HG03064 (cell line): ENCODE measurements at regions not wholly inside any gene's neighbourhood (a gene's known extent, or its start where the extent isn't known, plus 50 kb on each side); places are given as distances from the start of the nearest gene placed in this dataset.

Source experiments
- ATAC-seq: cut with Tn5 transposase; IDR thresholded peaks from one replicate; pipeline ENCODE4 v1.9.1; 2021; ENCODE audit warnings: low read depth; ENCODE audit not compliant: unreplicated experiment

DNA sequence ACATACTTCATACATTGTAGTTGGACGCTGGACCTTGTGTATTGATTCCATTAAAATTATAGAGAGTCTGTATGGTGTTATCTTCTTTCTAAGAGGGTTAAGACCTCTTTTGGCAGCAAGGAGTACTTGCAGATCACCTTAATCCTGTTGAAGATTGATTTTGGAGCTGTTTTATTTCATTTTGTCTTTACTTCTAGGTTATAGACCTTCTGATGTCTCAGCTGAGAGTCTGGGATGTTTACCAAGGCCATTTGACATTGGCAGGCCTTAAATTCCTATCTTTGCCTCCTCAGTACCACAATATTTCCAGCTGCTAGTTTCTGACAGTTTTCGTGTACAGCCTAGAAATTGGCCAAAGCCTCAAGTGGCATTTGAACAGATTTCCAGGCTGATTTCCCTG, 338.0 kb downstream of the LMO4 start:
- no peak for ATAC-seq

DNA sequence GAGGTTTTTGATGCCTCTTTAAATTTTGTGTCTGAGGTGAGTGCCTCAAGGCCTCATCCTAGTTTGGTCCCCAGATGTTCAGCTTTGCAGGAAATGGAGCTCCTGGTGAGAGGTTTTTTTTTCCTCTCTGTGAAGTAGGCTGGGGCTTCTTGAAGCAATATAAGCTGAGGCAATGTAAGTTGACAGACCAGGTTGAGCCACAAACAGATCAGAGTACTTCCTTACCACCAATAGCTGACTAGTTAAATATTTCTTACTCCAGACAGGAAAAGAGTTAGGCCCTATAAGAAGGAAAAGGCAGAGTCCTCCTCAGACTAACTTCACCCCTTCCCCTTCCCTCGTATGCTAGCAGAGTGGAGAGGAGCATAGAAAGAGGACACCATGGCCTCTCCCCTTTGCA, 341.0 kb downstream of the LMO4 start:
- ATAC-seq = no peak

DNA sequence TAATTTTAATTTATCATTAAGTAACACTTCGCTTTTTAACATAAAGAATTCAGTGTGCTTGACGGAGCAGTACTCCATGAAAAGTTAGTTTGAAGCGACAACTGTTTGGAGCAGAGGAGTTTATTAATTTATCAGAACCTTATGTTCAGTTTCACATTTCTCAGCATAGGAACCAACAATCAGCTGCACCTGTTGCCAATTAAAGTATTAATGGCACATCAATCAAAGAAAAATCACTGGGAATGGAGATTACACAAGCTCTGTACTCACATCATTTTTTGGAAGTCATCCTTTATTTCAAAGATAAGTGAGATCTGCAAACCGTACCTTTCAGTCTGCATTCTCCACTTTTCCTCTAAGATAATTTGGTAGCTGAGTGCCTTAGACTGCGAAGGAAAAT, 344.6 kb downstream of the LMO4 start:
- no peak for ATAC-seq

DNA sequence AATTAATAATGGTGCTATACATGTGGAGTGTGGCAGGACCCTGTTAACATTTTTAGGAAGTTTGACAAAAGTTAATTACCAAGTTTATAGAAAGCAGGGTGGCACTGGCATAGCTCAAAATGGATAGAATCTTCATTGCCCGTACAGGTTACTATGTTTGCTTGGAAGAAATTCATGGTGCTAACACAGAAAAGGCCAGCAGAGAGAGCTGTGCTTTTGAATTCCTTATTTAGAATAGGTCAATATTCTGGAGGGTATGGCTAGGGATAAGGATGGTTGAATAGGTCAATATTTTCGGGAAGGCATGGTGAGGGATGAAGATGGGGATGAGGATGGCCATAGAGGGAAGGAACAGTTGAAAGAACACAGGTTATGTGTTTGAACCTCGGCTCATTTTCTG, 345.1 kb downstream of the LMO4 start:
- no peak for ATAC-seq

DNA sequence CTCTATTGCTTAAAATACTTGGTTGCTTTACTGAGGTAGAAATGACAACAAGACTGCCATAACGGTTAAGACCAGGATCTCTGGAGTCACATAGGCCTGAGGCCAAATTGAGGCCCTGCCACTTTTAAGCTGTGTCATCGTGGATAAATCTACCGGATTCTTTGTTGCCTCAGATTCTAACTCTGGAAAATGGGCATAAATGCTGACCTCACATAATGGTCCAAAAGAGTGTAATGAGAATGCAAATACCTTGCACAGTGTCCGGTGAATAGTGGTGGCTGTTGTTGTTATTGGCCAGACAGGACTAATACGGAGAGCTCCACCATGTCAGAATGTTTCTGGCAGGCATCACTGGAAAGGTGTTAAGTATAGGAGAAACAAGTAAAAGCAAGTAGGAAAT, 346.1 kb downstream of the LMO4 start:
- no peak for ATAC-seq

DNA sequence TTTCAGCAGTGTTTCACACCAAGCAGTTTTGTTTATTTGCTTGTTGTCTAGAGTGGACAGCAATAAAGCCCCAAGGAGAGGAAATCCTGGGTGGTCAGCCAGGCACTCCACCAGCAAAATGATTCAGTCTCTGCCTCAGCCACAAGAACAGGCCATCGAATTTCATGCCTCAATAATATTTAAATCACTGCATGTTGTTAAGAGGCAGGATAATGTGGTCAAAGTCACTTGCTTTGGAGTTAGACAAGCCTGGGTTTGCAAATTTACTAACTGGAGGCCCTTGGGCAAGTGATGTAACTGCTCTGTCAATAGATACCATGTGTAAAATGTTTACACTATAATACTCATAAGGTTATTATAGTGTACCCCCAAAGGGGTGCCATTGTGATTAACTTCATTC, 349.6 kb downstream of the LMO4 start:
- ATAC-seq = no peak

DNA sequence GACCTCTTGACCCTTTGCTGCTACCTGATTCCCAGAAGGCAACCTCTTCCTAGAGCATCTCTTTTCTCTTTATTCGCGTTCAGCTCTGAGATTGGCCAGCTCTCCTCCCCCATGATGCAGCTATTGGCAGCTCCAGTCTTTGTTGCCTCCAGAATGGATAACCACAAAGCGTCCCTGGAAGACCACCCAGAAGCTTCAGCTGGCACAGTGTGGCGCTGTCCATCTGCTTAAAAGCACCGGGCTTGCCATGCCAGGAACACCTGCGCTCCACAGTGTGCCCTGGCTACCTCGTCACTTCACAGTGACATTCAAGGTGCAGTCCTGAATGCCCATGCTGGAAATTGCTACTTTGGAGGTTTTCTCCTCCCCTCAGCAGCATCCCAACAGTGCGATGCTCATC, 353.9 kb downstream of the LMO4 start:
- no peak for ATAC-seq

DNA sequence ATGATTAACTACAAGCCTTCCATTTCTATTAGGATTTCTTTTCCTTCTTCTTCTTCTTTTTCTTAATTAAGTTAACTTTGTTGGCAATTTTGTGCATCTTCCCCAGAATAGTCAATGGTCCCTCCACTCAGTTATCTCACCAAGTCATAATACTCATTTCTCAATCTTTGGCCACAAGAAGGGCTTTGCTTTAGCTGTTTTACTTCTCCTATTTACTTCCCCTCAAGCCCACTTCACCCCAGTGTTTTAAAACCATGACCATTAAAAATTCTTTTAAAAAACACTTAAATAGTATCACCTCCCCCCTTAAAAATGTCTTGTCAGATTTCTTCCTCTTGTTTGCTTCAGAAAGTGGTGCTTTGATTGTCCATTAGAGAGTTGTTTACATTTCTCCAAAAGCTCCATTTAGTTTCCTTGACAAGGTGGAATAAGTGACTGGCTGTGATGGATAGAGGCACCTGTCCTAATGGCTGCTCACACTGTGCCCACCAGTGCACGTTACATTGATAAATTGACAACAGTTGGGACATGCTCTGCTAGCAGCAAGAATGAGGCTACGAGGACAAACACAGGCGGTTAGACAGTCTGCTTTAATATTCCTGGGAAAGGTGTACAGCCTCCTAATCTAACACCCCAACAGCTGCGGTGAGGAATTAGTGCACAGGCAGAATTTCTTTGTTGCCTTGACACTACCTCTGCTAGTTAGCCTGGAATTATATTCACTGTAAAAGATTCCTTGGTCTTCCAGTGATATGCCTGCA, 354.7 kb downstream of the LMO4 start:
- no peak for ATAC-seq

DNA sequence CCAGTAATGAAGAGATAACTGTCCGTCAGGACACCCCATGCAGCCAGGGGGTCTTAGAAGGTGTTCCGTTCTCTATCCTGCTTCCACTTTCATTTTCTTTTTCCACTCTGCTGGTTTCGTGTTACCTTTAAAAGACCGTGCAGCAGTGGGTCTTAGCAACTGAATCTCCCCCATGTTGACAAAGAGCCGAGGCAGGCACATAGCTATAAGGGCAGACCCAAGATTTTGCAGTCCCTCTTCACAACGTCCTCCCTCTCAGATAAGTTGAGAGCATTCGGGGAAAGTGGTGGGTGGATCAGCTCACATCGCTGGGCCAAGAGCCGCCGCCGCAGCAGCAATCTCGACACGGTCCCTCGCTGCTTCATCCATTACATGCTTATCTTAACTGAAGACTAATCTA, 355.5 kb downstream of the LMO4 start:
- no peak for ATAC-seq

DNA sequence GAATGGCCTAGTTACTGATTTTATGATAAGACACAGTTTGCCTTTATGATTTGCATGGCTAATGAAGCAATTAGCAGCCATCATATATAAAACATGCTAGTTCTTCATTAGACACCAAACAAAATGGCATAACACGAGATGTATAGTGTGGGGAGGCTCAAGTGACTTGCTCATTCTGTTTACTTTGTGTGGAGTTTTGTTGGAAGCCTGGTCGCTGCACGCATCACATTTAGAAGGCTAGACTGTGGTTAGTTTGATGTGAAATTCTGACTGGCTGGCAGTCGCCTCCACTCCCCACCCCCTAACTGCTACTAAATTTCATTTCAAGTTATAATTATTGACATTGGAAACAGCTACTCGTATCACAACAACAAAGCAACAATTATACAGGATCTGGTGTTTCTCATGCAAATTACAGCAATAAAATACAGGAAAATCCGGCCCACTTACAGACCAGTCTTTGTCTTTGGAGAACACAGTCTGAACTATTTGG, 356.1 kb downstream of the LMO4 start:
- ATAC-seq = no peak

DNA sequence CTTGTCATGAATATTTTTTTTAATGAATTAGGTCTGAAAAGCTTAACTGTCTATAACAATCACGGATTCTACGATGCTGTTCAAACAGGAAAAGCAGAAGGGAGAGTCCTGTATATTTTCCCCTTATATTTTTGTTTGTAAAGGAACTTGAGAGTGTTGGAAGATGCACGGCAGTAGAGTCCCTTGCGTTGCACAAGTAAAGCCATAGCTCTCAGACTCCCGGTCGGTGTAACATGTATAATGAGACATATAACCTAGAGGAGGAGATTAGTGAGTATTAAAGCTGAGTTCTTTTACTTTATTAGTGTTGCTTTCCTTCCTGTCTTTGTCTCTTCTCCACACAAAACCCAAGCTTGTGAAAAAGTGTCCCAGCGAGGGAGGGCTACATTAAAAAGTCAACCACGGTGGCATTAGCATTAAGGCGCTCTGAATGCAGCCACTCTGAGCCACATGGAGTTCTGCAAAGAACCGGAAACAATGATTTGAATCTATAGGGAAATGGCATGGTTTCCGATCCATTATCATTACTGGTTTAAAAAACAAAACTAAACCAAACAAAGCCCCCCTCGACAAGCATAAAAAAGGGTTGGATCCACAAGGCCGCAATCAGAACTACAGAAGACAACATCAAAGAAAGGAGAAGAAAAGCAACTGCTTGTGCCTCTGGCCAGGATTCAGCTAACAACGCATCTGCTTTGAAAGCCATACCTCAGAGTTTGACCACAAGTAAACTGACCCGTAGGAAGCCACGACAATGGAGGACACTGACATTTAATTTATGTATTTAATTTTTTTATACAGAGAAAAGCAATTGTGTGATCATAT, 356.8 kb downstream of the LMO4 start:
- no peak for ATAC-seq

DNA sequence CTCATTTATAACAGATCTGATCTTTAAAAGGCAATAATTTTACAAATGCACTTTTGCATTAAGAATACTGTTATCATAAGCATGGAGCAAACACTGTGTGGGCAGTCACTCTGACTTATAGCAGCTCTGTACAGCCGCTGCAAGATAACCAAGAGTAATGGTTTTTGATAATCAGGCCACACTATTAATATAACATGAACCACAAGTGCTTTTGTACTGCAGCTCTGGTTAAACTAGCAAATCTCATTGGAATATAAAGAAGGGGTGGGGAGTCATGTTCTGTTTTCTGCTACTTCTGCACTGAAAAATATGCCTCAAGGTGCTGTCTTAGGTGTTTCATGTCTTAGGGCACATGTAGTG, 357.4 kb downstream of the LMO4 start:
- ATAC-seq = no peak

DNA sequence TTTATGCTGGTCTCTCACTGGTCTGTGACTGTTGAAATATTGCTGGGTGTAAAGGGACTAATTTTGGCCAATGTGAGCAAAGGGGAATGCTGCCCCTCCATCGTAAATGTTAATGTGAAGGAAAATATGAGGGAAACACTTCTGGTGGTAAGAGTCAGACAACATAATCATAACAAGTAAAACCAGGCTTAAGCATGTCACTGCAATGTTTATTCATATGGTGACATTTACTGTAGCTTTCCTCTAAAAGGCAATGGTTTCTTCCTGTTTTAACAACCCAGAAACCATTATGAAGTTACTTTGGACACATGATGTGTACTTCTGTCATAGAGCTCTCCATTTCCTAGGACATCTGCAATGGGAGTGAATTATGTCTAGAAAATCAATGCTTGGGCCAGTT, 358.0 kb downstream of the LMO4 start:
- no peak for ATAC-seq

DNA sequence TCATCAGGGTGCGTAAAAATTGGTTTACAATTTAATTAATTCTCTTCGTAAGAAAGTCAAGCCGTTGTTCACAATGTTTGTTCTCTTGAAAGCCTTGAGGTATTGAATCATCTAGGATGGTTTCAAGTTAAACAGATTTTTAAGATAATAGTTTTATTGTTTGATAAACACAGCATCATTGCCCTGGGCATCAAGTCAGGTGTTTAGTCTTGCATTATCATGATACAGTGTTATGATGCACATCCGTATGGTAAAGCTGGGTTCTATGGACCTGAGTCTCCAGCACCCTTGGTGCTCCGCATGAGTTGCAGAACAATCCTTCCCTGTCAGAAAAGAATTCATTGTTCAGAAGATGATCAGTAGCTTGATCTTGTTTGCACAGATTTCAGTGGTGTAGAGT, 359.5 kb downstream of the LMO4 start:
- no peak for ATAC-seq

DNA sequence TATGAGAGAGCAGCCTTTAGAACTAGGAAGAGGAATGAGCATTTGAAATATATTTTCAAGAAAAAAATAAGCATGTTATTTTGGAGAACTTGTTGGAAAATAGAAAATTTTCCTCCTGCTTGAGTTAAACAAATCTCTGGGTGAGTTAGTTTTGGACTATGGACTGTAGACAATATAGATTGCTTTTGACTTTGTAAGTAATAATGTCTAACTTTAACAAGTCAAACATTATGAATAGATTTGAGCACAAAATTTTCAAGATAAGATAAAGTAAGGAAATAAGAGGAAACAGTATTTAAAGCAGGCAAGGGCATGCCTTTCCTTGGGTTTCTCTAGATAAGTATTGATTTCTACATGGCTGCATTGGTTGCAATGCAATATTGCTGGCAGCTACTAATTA, 360.8 kb downstream of the LMO4 start:
- no peak for ATAC-seq

DNA sequence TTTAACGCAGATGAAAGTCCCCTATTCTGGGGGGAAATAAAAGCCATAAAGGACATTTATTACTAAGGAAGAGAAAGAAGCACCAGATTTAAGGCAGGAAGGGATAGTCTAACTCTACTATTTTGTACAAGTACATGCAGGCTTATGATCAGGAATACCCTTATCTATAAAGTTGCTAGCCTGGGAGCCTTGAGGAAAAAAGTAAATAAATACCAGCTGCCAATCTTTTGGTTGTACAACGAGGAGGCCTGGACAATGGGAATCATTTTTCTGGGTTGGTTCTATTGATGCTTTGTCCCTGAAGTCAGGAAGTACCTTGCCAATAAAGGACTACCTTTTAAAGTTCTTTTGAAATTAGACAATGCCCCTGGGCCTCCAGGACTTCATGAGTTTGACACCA, 367.8 kb downstream of the LMO4 start:
- ATAC-seq = no peak

DNA sequence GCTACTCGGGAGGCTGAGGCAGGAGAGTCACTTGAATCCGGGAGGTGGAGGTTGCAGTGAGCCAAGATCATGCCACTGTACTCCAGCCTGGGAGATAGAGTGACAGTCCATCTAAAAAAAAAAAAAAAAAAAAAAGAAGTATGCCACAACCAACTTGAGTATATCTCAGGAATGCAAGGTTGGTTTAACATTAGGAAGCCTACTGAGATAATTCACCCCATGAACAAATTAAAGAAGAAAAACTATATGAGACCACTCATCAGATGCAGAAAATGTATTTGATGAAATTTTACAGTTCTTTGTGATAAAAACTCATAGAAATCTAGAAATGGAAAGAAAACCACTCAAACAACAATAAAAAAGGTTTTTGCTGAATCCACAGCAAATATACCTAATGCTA, 373.8 kb downstream of the LMO4 start:
- no peak for ATAC-seq

DNA sequence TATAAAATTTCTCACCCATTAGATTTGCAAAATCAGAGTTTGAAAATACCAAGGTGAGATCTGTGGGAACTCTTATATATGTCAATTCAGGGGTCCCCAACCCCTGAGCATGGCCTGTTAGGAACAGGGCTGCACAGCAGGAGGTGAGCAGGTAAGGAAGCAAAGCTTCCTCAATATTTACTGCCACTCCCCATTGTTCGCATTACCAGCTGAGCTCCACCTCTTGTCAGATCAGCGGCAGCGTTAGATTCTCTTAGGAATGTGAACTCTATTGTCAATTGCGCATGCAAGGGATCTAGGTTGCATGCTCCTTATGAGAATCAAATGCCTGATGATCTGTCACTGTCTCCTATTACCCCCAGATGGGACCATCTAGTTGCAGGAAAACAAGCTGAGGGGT, 376.6 kb downstream of the LMO4 start:
- ATAC-seq = no peak

DNA sequence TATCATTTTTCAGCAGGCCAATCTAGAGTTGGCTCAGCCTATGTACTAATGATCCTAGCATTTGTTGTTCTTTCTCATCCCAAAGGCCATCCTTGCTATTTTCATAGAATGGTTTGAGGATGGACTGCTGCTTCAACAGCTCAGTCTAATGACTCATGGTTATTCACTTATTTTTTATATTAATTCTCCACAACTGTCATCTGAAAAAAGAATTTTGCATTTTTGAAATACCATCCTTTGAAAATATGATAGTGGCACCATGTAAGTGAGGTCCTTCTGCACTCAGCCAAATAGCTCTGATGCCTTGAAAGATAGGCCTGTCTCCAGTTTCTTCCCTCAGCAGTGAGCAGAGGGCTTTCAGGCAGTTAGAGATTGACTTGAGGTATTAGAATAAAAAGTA, 377.5 kb downstream of the LMO4 start:
- ATAC-seq = no peak

DNA sequence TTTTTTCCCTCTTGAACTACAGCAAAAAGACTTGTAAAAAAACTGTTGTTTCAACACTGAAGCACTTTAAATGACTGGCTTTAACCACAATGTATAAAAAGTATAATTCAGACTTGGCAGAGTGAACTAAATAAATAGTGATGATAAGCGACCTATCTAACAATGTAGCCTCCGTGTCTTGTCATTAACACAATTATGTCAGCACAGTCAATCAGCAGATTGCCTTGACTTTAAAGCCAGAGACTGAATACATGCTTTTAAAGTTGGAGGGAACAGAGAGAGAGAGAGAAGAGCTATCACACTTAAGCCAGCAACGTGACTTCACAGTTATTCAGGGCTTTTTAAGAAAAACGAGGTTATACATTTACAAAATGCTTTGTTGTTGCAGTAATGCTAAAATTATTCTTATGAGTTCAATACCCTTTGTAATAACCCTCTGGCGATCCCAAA, 378.1 kb downstream of the LMO4 start:
- ATAC-seq = no peak

DNA sequence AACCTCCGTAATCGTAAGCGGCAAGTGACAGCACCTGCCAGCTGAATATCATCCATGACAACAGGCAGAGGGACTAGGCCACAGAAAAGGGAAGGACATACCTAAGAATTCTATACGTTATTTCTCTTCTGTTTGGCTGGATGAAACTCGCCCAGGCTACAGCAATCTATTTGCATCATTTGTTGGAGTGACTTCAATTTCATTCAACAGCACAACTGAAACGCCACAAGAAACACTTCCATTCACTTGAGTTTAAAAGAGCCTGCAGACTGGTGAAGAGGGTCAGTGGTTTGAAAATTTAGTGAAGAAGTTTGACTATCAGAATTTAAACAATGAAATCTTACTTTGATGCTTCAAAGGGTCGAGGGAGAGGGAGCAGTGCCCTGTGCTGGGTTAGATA, 378.7 kb downstream of the LMO4 start:
- ATAC-seq = no peak
